HG02678 (cell line): ENCODE measurements at regions not wholly inside any gene's neighbourhood (a gene's known extent, or its start where the extent isn't known, plus 50 kb on each side); places are given as distances from the start of the nearest gene placed in this dataset.
"Not testable (repeated sequence)": the region's sequence is repeated elsewhere in the genome, so short reads cannot be mapped to it uniquely, and the experiment has no call there.

ENCODE experiments used
- ATAC-seq: cut with Tn5 transposase; IDR thresholded peaks from one replicate; pipeline ENCODE4 v1.9.1; 2021; ENCODE audit warnings: mild to moderate bottlenecking, moderate library complexity; ENCODE audit not compliant: unreplicated experiment

DNA sequence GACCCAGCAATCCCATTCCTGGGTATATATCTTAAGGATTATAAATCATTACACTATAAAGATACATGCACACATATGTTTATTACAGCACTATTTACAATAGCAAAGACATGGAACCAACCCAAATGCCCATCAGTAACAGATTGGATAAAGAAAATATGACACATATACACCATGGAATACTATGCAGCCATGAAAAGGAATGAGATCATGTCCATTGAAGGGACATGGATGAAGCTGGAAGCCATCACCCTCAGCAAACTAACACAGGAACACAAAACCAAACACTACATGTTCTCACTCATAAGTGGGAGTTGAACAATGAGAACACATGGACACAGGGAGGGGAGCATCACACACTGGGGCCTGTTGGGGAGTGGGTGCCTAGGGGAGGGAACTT lies 694.5 kb downstream of the CBLN4 start:
- ATAC-seq, result not testable (repeated sequence)

DNA sequence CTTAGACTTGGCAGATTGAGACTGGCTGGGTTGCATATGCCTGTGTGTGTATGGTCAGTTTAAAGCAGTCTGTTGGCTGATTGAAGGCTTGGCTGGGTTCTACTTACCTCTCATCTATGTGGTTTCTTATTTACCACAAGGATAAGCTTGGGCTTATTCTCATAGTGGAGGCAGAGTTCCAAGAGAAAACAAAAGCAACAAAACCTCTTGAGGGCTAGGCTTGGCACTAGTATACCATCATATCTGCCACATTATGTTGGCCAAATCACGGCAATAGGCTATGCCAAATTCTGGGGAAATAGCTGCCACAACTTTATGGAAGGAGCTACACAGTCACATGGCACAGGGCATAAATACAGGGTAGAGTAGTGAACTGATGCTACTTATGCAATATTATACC lies 714.1 kb downstream of the CBLN4 start:
- ATAC-seq, result no peak

DNA sequence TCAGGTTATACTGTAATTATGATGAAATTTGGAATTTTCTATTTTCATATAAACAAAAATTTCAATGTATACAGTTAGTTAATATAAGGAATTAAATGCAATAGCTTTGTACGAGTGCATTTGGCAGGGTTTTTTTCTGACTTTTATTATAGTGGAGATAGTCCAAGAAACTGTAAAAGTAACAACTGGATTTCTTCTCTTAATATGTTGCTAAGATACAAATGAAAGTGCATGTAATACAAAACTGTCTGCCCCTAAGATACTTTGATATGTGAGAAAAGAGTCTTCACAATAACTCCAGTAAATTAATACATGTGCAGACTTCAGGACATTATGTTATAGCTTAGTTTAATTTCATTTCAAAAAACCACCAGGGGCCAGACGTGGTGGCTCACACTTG lies 721.4 kb downstream of the CBLN4 start:
- ATAC-seq, result no peak

DNA sequence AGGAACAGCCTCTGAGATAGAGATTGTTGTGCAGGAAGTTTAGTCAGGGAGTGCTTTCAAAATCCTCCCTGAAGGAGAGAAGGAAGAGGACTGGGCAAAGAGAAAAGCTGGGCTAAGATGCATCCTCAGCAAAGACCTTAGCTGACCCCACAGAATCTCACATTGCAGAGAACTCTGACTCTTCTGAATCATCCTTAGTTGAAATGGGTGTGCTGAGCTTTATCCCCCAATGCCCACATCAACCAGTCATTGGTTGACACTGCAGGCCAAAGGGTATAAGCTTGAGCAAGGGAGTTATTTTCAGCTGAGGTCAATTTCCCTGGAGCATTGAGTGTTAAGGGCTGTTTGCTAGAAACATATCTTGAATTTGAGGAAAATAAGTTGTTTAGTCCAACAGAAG lies 732.2 kb downstream of the CBLN4 start:
- no peak for ATAC-seq

DNA sequence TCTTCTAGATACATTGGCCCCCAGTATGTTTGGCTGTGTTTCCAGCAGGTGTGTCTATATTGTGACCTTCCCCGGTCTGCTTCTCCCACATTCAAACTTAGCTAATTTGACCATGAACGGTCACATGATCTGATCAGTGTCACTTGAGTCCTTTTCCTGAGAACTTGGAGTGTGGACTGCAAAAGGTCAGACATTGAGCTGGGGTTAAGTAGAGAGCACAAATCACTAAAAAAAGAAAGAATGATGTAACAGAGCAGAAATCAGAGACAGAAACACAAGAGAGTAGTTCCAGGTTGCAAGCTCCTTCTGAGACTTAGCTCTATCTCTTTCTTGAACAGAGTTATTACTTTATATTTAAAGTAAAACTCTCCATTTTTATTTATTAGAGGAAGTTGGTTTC lies 733.9 kb downstream of the CBLN4 start:
- ATAC-seq, result no peak

DNA sequence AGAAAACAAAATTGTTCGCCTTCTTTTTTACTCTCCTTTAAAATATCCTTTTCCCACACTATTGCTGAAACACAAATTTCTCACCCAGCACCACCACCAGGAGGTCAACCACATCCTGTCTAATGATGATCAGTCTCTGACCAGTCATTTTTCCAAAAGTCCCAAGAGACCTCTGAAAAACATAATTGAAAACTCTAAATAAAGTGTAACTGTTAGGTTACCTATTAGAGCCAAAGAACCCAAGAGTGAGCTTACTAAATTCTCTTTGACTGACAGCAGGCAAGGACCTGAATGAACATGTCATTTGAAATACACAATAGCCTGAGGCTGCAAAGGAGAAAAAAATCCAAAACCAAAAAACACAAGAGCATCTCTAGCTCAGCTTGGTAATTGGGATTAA lies 735.4 kb downstream of the CBLN4 start:
- no peak for ATAC-seq

DNA sequence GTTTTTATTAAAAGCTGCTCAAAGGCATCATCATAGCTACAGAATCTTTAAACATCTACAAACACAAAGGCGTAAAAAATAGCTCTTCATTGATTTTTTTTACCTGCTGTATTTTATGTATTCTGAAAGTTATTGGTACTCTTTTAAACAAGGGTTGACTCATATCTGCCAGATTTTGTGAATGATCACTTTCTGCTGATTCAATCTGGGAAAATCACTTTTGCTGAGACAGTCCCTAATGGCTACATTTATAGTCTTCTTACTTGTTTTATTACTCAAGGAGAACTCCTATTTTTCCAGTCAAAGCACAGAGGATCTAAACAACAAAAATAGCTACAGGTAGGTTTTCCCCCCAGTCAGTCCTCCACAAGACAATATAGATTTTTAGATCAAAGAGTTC lies 739.0 kb downstream of the CBLN4 start:
- no peak for ATAC-seq

DNA sequence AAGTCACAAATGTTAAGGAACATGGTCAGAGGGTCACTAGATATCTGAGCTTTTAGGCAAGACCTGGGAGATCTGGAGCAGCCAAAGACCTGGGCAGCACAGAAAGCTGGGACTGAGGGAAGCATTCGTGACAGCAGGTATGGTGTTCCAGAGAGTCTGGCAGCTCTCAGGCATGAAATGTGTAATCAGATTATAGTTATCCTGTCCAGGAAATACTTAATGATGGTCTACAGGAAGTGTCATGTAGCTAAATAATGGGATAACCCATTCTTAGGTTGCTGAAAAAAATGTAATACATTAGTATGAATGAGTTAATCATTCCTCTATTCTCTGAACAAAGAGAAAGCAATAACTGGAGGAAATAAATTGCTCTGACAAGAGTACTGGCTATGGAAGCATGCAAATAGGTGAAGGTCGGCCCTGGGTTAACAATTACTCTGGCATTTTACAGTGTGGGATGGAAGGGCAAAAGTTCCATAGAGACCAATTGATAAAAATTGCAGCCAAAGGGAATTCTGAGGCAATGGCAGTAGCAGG lies 740.5 kb downstream of the CBLN4 start:
- no peak for ATAC-seq

DNA sequence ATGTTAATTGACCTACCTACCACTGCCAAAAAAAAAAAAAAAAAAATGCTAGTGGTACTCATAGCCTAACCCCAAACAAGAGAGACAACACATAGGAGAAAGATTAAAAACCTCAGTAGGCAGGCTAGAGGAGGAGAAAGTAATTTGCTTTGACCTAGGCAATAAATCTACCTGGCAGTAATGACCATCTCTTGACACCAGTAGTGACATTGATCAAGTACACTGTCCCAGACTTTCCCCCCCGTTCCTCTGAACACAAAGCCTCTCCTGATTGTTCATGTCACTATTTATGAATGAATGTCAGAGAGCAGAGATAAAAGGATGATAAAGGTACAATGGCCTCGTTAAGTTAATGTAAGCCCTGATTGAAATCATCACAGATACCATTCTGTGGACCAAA lies 746.8 kb downstream of the CBLN4 start:
- ATAC-seq, result no peak

DNA sequence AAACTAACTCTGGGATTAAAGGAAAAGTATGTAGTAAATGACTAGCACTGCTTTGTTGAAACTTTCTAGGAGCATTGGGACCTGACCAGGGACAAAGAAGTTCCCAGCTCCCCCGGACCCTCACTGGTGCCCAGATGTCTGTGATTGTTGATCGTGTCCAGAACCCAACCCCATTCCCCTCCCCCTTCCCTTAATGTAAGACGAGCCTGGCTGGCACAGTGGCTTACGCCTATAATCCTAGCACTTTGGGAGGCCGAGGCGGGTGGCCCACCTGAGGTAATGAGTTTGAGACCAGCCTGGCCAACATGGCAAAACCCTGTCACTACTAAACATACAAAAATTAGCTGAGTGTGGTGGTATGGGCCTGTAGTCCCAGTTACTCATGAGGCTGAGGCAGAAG lies 750.3 kb downstream of the CBLN4 start:
- ATAC-seq, result no peak

DNA sequence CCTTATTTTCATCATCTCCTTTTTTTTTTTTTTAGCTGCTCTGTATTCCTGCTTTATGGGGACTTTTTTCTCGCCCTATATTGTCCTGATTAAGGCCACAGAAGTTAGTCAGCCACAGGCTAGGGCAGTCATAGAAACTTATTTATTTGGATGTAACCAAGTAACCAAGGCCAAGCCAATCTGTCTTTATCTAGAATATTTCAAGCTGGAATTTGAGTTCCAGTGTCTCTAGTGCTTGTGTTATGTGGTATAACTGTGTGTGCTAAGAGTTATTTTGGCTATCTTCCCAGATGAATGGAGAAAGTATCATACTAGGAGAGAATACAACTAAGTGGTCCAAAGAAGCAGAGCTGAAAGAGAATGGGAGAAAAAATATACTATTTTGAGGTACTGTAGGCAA lies 751.5 kb downstream of the CBLN4 start:
- no peak for ATAC-seq

DNA sequence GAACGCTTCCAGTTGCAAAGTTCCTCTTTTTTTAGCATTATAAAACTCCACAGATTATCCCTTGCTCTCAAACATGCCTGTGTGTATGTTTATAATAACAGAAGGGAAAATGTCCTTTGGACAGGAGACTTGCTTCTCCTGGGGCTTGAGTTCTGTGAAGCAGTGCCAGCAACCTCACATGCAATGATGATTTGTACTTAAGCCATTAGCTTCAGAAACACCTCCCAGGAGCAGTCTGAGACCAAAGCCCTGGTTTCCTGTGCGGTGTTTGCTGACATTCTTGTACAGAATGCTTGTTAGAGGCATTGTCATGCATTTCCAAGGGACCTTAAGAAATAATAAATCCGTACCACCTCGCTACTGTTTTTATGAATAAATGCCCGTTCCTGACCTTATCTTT lies 752.8 kb downstream of the CBLN4 start:
- ATAC-seq, result no peak

DNA sequence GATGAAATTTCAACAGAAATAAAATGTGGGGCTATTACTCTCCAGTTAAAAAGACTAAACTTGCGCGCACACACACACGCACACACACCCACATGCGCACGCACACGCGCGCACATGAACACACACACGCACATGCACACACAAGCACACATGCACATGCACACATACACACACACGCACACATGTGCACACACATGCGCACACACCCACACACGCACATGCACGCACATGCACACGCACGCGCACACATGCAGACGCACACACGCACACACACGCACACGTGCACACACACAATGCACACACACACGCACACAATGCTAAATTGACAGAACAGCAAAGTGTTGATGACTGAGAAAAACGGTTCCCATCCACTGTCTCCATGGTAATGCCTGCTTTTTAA lies 754.1 kb downstream of the CBLN4 start:
- no peak for ATAC-seq

DNA sequence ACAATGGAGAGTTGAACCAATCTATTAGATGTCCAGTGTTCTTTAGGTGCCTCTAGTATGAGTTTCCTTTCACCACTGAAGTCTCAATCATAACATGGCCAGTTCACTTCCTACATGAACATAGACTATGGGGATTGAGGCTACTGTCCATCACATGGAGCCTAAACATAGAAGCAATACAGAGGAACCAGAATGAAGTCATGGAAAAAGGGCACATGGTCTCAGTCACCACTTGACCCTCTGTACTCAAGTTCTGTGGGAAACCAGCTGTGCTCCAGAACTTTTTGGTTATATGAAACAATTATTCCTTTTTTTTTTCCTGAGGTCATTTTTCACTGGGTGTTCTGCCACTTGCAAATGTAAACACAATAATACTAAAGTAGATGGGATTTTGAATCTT lies 762.5 kb downstream of the CBLN4 start:
- no peak for ATAC-seq

DNA sequence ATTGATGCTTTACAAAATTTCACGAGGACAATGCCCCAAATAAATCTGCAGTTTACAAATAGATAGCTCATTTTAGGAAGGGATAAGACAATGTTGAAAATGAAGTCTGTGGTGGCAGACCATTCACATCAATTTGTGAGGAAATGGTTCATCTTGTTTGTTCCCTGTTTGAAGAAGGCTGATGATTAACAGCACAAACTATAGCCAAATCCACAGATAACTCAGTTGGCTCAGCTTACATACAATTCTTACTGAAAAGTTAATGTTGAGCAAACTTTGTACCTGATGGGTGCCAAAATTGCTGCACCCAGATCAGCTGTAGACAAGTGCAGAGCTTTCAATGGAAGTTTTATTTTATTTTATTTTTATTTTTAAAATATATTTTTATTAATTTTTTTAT lies 763.9 kb downstream of the DOK5 start:
- ATAC-seq, result no peak

DNA sequence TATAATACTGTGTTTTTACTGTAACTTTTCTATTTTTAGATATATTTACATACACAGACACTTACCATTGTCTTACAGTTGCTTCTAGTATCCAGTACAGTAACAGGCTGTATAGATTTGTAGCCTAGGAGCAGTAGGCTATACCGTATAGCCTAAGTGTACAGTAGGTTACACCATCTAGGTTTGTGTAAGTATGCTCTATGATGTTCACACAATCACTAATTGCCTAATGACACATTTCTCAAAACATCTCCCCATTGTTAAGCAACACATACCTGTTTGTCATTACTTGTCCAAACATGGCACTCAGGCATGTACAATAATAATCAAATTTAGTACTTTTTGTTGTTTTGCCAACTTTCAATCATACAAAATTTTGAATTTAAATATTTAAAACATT lies 757.3 kb downstream of the DOK5 start:
- ATAC-seq, result no peak

DNA sequence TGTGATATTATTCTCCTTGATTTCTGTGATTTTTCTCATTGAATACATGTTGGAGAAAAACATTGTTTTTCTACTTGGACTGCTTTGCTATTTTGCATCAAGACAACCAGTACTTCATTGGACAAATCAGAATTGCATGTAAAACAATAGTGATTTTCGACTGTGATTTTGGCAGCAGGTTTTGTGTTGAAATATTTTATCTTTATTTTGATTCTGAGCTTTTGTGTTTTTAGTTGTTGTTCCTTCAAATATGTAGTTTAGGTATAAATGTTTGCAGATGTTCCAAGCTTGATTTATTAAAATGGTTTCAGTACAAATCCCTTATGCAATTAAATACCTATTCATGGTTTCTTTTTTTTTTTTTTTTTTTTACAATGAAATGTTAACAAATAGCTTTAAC lies 754.1 kb downstream of the DOK5 start:
- ATAC-seq, result no peak

DNA sequence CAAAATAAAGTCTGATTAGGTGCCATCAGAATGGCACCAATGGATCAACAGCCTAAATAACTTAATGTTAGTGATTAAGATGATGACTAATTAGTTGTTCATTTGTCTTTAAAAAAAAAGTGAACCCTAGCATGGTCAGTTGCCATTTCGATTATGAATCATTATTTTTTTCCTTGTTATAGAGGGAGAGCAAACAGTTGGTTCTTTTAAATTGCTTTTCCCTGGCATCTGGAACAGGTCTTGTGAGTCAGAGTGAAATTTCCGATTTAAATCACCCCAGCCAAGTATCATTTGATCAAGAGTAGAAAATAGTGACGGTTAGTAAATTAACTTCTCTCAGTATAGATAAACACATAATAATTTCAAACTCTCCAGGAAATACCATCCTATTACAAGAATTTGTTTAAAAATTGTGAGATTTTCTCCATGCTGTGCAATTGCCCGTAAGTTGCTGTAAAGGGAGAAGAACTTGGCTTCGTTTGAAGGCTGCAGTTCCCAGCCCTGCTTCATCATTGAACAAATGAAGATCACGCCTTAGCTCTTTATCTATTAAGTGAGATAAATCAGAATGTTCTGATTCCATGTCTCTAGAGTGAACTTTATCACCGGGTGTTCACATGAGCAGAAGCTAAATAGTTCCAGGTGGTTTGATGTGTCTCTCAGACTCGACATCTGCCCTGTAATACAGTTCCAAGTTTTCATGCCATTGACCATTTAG lies 741.3 kb downstream of the DOK5 start:
- ATAC-seq, result no peak

DNA sequence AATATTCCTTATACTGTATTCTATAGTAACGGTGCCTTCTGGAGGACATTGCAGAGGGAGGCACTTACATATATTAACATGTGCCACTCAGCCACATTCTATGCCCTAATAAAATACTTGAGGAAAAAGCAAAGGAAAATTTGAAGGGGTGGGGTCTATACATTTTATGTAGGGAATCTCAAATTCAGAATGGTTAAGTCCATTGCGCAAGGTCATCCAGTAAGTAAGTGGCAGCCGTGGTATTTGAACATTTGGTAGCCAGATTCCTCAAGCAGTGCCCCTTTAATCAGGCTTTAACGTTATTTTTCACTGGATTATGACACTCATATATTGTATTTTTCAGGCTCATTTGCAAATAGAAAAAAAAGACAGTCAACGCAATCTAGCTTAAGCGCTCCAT lies 738.3 kb downstream of the DOK5 start:
- ATAC-seq, result no peak

DNA sequence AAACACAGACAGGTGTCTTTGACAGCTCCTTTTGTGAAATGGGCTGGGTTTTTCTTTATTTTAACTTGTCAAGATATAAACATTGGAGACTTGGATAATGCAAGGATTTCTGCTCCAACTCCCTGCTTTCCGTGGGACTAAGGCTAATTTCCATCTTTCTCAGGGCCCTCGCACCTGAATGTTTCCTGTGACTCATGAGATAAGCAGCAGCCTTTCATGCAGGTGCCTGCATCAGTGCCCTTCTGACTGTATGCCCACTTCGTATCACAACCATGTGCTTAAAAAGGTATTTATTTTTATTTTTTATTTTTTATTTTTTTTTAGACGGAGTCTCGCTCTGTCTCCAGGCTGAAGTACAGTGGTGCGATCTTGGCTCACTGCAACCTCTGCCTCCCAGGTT lies 736.1 kb downstream of the DOK5 start:
- ATAC-seq, result no peak

DNA sequence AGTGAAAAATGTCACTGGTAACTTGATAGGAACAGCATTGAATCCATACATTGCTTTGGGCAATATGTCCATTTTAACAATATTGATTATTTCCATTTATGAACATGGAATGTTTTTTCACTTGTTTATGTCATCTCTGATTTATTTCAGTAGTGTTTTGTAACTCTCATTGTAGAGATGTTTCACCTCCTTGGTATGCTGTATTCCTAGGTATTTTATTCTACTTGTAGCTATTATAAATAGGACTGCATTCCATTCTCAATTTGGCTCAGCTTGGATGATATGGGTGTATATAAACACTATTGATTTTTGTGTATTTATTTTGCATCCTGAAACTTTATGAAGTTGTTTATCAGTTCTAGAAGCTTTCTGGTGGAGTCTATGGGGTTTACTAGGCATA lies 730.3 kb downstream of the DOK5 start:
- ATAC-seq, result no peak

DNA sequence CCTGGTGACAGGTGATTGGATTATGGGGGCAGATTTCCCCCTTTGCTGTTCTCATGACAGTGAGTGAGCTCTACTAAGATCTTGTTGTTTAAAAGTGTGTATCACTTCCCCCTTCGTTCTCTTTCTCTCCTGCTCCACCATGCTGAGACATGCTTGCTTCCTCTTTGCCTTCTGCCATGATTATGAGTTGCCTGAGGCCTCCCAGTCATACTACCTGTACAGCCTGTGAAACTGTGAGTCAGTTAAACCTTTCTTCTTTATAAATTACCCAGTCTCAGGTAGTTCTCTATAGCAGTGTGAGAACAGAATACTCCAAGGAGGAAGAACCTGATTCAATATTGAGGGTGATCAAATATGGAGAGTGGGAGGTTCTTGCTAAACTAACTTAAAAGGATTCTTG lies 724.9 kb downstream of the DOK5 start:
- no peak for ATAC-seq

DNA sequence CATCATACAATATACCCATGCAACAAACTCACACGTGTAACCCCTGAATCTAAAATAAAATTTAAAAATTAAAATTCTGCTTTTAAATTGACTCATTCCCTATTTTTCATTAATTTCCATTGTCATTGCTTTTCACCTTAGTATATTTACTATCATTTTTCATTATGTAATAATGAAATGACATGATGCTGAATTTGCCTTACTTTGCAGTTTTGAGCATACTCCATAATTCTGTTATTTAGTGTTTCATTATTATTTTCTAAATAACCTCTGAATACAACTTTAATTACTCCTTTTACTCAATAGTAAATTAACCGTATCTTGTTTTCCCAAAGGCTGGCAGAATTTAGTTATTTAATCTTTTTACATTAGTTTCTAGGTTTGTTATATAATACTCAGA lies 719.6 kb downstream of the DOK5 start:
- no peak for ATAC-seq
